Endothelial cell of umbilical vein (primary cell): ENCODE measurements at regions not wholly inside any gene's neighbourhood (a gene's known extent, or its start where the extent isn't known, plus 50 kb on each side); places are given as distances from the start of the nearest gene placed in this dataset.

Source experiments
- BruUV-seq: library from RNA; stranded (reverse); fragments of 400-500 nt; replicated peaks from 2 replicates; lab custom pipeline; 2021; lab: Mats Ljungman, UMichigan
- CTCF ChIA-PET: fragments of 300-600, 350-600 bp; sonication (Branson Sonifier 250); formaldehyde crosslinking; loops from one replicate; lab custom pipeline; 2021; ENCODE audit warnings: antibody characterized with exemption, inconsistent platforms; lab: Charles Lee
- POLR2A ChIA-PET: fragments of 300-600, 350-600 bp; sonication (Branson Sonifier 250); formaldehyde crosslinking; loops from one replicate; lab custom pipeline; 2021; ENCODE audit warnings: antibody characterized with exemption, inconsistent platforms; lab: Charles Lee
- DNase-seq: peaks from one replicate; pipeline ENCODE4 v3.0.0-alpha.2; 2011; ENCODE audit warnings: low read depth, low spot score
- FAIRE-seq: peaks from 2 replicates; lab custom pipeline; 2011; peaks lifted over from hg19 to GRCh38; lab: Jason Lieb, UNC
- H2AFZ ChIP-seq: 2 replicates; pipeline ENCODE4 v1.6.0; 2012; ENCODE audit warnings: low read depth, low read length, control low read depth, inconsistent platforms
- H3K27ac ChIP-seq: 2 replicates; pipeline ENCODE4 v1.5.1; 2011; ENCODE audit warnings: low read depth, mild to moderate bottlenecking, control low read depth, low read length, moderate library complexity; ENCODE audit not compliant: insufficient read depth
- H3K27me3 ChIP-seq, 2 experiments: 2 replicates each; pipeline versions ENCODE4 v1.6.0 to v1.6.1; 2011; ENCODE audit warnings: low read length in 2 of 2, mixed read lengths in 1 of 2; ENCODE audit not compliant: control insufficient read depth in 2 of 2, insufficient read depth in 2 of 2
- H3K36me3 ChIP-seq, 2 experiments: 2 replicates in 1 of 2; 3 replicates in 1 of 2; pipeline ENCODE4 v1.5.1; 2011; ENCODE audit warnings: low read length in 2 of 2, mild to moderate bottlenecking in 1 of 2, moderate library complexity in 1 of 2; ENCODE audit not compliant: control insufficient read depth in 2 of 2, insufficient read depth in 2 of 2; ENCODE audit errors: extremely low read depth in 1 of 2
- H3K4me1 ChIP-seq: 3 replicates; pipeline ENCODE4 v1.5.1; 2011; ENCODE audit warnings: mild to moderate bottlenecking, low read length; ENCODE audit not compliant: control insufficient read depth, insufficient read depth; ENCODE audit errors: extremely low read depth
- H3K4me2 ChIP-seq: 2 replicates; pipeline ENCODE4 v1.6.1; 2011; ENCODE audit warnings: low read length, control low read depth, mixed read lengths; ENCODE audit not compliant: insufficient read depth
- H3K4me3 ChIP-seq, 3 experiments: fragments of 200-600 bp in 1 of 3; sonication (generic), shearing (Covaris generic) in 1 of 3; replicated peaks in 1 of 3; 2 replicates each; pipeline ENCODE4 v1.5.1; 2011 to 2016; ENCODE audit warnings: control low read depth in 3 of 3, low read length in 3 of 3, mild to moderate bottlenecking in 2 of 3, inconsistent platforms in 1 of 3, low read depth in 1 of 3, moderate library complexity in 1 of 3; ENCODE audit not compliant: insufficient read depth in 1 of 3
- H3K79me2 ChIP-seq: 2 replicates; pipeline ENCODE4 v1.6.0; 2012; ENCODE audit warnings: low read length, inconsistent platforms; ENCODE audit not compliant: control insufficient read depth, insufficient read depth
- H3K9ac ChIP-seq: replicated peaks from 2 replicates; pipeline ENCODE3; 2011; ENCODE audit warnings: low read length, control low read depth; ENCODE audit not compliant: insufficient read depth; ENCODE audit errors: extremely low read depth
- H3K9me1 ChIP-seq: replicated peaks from 3 replicates; pipeline ENCODE4 v1.6.0; 2011; ENCODE audit warnings: mild to moderate bottlenecking, low read length; ENCODE audit not compliant: control insufficient read depth, insufficient read depth; ENCODE audit errors: extremely low read depth
- H3K9me3 ChIP-seq: replicated peaks from 2 replicates; pipeline ENCODE4 v1.5.1; 2012; ENCODE audit warnings: low read length, inconsistent platforms; ENCODE audit not compliant: control insufficient read depth, insufficient read depth
- H4K20me1 ChIP-seq: replicated peaks from 2 replicates; pipeline ENCODE3; 2011; ENCODE audit warnings: mild to moderate bottlenecking, low read length; ENCODE audit not compliant: control insufficient read depth, insufficient read depth; ENCODE audit errors: extremely low read depth
- CTCF ChIP-seq, 2 donors: IDR thresholded peaks; 1 replicate in 1 of 2; 2 replicates in 1 of 2; pipeline ENCODE4 v1.5.1; 2011; ENCODE audit warnings: low read length in 2 of 2, mild to moderate bottlenecking in 2 of 2, moderate library complexity in 2 of 2, control low read depth in 1 of 2, inconsistent platforms in 1 of 2, low read depth in 1 of 2; ENCODE audit not compliant: insufficient read depth in 1 of 2; ENCODE audit errors: extremely low read depth in 1 of 2
- EZH2 ChIP-seq: IDR thresholded peaks from 2 replicates; pipeline ENCODE4 v1.6.1; 2012; ENCODE audit warnings: borderline replicate concordance, low read depth, mild to moderate bottlenecking, moderate library complexity, low read length, inconsistent platforms; ENCODE audit not compliant: severe bottlenecking
- FOS ChIP-seq: IDR thresholded peaks from 2 replicates; pipeline ENCODE4 v1.6.1; 2011; ENCODE audit warnings: mild to moderate bottlenecking, low read length, moderate library complexity, borderline replicate concordance; ENCODE audit not compliant: insufficient read depth
- GATA2 ChIP-seq: IDR thresholded peaks from 2 replicates; pipeline ENCODE4 v1.7.0; 2011; ENCODE audit warnings: low read depth, mild to moderate bottlenecking, moderate library complexity, mixed read lengths, low read length; ENCODE audit not compliant: insufficient read length, insufficient read depth
- JUN ChIP-seq: IDR thresholded peaks from 2 replicates; pipeline ENCODE4 v1.6.1; 2011; ENCODE audit warnings: borderline replicate concordance, low read depth; ENCODE audit not compliant: insufficient read length, insufficient read depth
- MYC ChIP-seq: IDR thresholded peaks from one replicate; pipeline ENCODE4 v1.6.1; 2011; ENCODE audit warnings: mild to moderate bottlenecking, low read depth, low read length
- POLR2A ChIP-seq: IDR thresholded peaks from 2 replicates; pipeline ENCODE4 v1.6.1; 2012; ENCODE audit warnings: low read depth, mild to moderate bottlenecking, control low read depth, low read length
- POLR2AphosphoS5 ChIP-seq: IDR thresholded peaks from 2 replicates; pipeline ENCODE4 v1.6.1; 2012; ENCODE audit warnings: low read depth, mild to moderate bottlenecking, control low read depth, low read length, moderate library complexity; ENCODE audit not compliant: insufficient read depth
- dilution Hi-C: fragments of 300-500 bp; cut with MboI; formaldehyde crosslinking; loops from one replicate; pipeline ENCODE4 v1.15.0; 2019; ENCODE audit warnings: low sequenced_read_pairs; ENCODE audit not compliant: extremely low pct_ligation_motif_present
- intact Hi-C: fragments of 100-400 bp; cut with micrococcal nuclease; formaldehyde crosslinking; loops from one replicate; pipeline ENCODE4 v1.10.0; 2022
- TF ChIP-seq, protein P1 (sequence below): IDR thresholded peaks from 2 replicates; pipeline ENCODE4 v1.6.1; 2011; ENCODE audit not compliant: insufficient read depth, insufficient read length

GRCh38 chr12:76252031-76252430 is 96.2 kb downstream of the BBS10 start:
- DNase-seq, result no peak
- FAIRE-seq, result no peak
- no peak overlapping the region for H3K4me2 ChIP-seq
- TF ChIP-seq EZH2 (no peak), POLR2AphosphoS5 (no peak), JUN (no peak), FOS (no peak), POLR2A (no peak), MYC (no peak), CTCF (IDR thresholded peaks at IDR 0.05; ENCODE audit: extremely low read depth in 1 of 2, insufficient read depth in 1 of 2, low read depth in 1 of 2, low read length in 2 of 2) (no peak), GATA2 (no peak)
- TF ChIP-seq, protein P1, sequence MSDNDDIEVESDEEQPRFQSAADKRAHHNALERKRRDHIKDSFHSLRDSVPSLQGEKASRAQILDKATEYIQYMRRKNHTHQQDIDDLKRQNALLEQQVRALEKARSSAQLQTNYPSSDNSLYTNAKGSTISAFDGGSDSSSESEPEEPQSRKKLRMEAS, result no peak
- no peak overlapping the region for H3K4me3 ChIP-seq
- H3K36me3 ChIP-seq, result no peaks in the 10 kb centered on the region
- BruUV-seq, result no TSS peak
- no peak overlapping the region for H2AFZ ChIP-seq
- intact Hi-C loops (no loop called here), dilution Hi-C loops (no loop called here)
- no peak overlapping the region for H3K27ac ChIP-seq
- no peaks in the 10 kb centered on the region for H3K27me3 ChIP-seq
- no peaks in the 10 kb centered on the region for H4K20me1 ChIP-seq
- no peaks in the 10 kb centered on the region for H3K9me1 ChIP-seq
- ChIA-PET POLR2A (no interaction called here), CTCF (no interaction called here)
- H3K4me1 ChIP-seq, result no peaks in the 10 kb centered on the region
- H3K9me3 ChIP-seq, result no peaks in the 10 kb centered on the region
- H3K79me2 ChIP-seq, result no peaks in the 10 kb centered on the region
- H3K9ac ChIP-seq, result no peak overlapping the region
